Uterus (tissue), 3 donors: ENCODE measurements at regions not wholly inside any gene's neighbourhood (a gene's known extent, or its start where the extent isn't known, plus 50 kb on each side); places are given as distances from the start of the nearest gene placed in this dataset.

Experiments
- DNase-seq, 2 donors: peaks; one replicate each; pipeline ENCODE4 v3.0.0-alpha.2; 2019 to 2020
- H3K27ac ChIP-seq, 2 donors: fragments of 200-600 bp; sonication (generic); 1 replicate in 1 of 2; 2 replicates in 1 of 2; pipeline ENCODE4 v1.5.1; 2016 to 2018
- H3K27me3 ChIP-seq, 2 donors: fragments of 200-600 bp; sonication (generic); one replicate each; pipeline ENCODE4 v1.5.1; 2018 to 2019; ENCODE audit warnings: control low read depth in 1 of 2
- H3K36me3 ChIP-seq, 2 donors: fragments of 200-600 bp; sonication (generic); one replicate each; pipeline ENCODE4 v1.5.1; 2019; ENCODE audit warnings: control low read depth in 1 of 2
- H3K4me1 ChIP-seq, 2 donors: fragments of 200-600 bp; sonication (generic); one replicate each; pipeline ENCODE4 v1.5.1; 2018 to 2019; ENCODE audit warnings: control low read depth in 1 of 2
- H3K4me3 ChIP-seq, 2 donors: fragments of 200-600 bp; sonication (generic); 1 replicate in 1 of 2; 2 replicates in 1 of 2; pipeline ENCODE4 v1.5.1; 2018 to 2019; ENCODE audit warnings: mild to moderate bottlenecking in 1 of 2
- H3K9me3 ChIP-seq, 2 donors: fragments of 200-600 bp; sonication (generic); one replicate each; pipeline ENCODE4 v1.5.1; 2019; ENCODE audit warnings: control low read depth in 1 of 2
- CTCF ChIP-seq, 4 experiments: fragments of 200-600 bp in 2 of 4; fragments of 450-650 bp in 2 of 4; sonication (generic) in 2 of 4; IDR thresholded peaks; one replicate each; pipeline ENCODE4 v1.5.1; 2016 to 2019; ENCODE audit warnings: antibody characterized with exemption in 4 of 4, mild to moderate bottlenecking in 2 of 4, moderate library complexity in 1 of 4
- POLR2A ChIP-seq, 2 donors: fragments of 450-650 bp; IDR thresholded peaks; one replicate each; pipeline ENCODE4 v1.6.1; 2016; ENCODE audit warnings: antibody characterized with exemption in 2 of 2, mild to moderate bottlenecking in 1 of 2, moderate library complexity in 1 of 2
- intact Hi-C: fragments of 100-400 bp; cut with DNase I; formaldehyde crosslinking; loops from one replicate; pipeline ENCODE4 v1.15.1; 2023; ENCODE audit warnings: low total_unique reads
- donor health status: DM: yes; HTN: yes; CAD: no.

DNA sequence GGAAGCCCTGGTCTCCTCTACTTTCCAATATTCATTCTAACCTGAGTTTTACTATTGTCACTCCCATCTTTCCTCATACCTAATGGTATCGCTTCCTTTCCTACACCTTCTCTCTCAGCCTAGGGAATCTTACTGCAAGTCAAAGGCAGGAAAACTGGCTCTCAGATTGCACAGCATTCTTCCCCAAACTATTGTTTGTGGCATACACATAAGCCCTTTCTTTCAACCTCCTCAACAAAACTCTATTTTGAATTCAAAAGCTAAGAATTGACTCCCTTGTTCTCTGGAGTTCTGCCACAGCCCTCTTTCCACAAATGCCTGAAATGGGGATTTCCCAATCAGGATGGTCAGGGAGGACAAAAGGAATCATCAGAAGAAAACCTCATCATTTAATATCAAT is 181.5 kb downstream of the FAM76B start:
- H3K9me3 ChIP-seq, result no peaks in the 10 kb centered on the region
- no peak for TF ChIP-seq CTCF (IDR thresholded peaks at IDR 0.05)
- TF ChIP-seq POLR2A (IDR thresholded peaks at IDR 0.05), result no peak
- H3K36me3 ChIP-seq, result no peaks in the 10 kb centered on the region
- H3K4me3 ChIP-seq, result no peak overlapping the region
- H3K27ac ChIP-seq, result no peak overlapping the region
- intact Hi-C loops, result no loop called here
- DNase-seq, result no peak
- no peaks in the 10 kb centered on the region for H3K4me1 ChIP-seq
- no peaks in the 10 kb centered on the region for H3K27me3 ChIP-seq

GRCh38 chr11:95606824-95607223 is 182.8 kb downstream of the FAM76B start:
- Histone ChIP-seq H3K27ac (no peak overlapping the region), H3K36me3 (no peaks in the 10 kb centered on the region), H3K4me3 (no peak overlapping the region), H3K9me3 (no peaks in the 10 kb centered on the region), H3K27me3 (no peaks in the 10 kb centered on the region), H3K4me1 (no peaks in the 10 kb centered on the region)
- no peak for TF ChIP-seq CTCF (IDR thresholded peaks at IDR 0.05)
- TF ChIP-seq POLR2A (IDR thresholded peaks at IDR 0.05), result no peak
- intact Hi-C loops, result no loop called here
- DNase-seq, result no peak

DNA sequence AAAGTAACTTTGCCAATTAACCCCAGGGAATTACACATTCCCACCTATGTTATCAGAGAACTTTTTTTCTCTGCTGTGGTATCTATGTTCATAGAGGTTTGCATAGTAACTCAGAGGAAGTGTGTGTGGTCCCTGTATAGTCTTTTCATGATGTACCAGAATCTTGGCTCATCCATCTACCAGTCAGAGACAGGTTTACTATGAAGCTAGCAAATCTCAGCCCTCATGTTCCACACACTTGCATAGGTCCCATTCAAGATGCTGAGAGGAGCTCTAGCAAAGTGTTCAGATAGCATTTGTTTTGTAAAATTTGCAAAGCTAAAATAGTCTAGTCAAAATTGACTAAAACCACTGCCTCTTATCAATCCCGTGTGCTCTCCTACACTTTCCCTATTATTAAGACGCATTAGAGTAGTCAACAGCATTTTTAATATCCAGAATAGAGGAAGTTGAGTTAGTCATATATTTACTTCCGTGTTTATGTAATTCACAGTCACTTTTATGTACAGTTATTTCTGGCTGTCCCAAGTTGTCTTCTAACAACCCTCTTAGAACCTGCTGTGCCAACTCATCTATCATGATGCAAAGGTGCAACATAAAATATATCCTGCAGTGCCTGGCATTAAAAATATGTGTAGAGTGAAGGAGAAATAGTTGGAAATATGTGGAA is 184.2 kb downstream of the FAM76B start:
- H3K9me3 ChIP-seq, result no peaks in the 10 kb centered on the region
- H3K36me3 ChIP-seq, result no peaks in the 10 kb centered on the region
- H3K4me3 ChIP-seq, result no peak overlapping the region
- H3K4me1 ChIP-seq, result no peaks in the 10 kb centered on the region
- intact Hi-C loops, result no loop called here
- no peaks in the 10 kb centered on the region for H3K27me3 ChIP-seq
- TF ChIP-seq CTCF (IDR thresholded peaks at IDR 0.05), result no peak
- no peak for TF ChIP-seq POLR2A (IDR thresholded peaks at IDR 0.05)
- no peak for DNase-seq
- H3K27ac ChIP-seq, result no peak overlapping the region

DNA sequence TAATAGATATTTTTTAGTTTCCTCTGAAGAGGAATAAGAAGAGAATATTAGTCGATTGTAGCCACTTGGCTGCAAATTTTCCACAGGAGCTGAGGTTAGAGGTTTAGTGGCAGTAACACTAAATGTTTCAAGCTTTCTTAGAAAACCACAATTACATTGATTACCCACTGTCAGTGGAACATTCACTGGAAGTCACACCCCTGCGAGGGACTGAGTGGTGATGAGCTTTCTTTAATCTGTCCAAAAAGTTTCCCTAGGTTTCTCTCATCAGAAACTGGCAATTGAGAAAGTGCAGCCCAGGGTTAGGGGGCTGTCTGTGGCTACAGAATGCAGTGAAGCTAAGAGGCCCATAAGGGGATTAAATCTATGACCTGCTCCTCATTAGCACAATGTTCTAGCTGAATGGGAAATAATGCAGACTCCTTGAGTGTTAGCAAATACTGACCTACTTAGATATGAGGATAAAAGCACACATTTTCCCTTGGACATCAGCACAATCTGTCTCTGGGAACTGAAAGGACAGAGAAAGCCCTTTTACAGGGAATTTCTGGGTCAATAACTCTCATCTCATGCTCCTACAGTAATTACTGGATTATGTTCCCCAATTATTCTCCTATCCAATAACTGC is 189.5 kb downstream of the FAM76B start:
- Histone ChIP-seq H3K27ac (no peak overlapping the region), H3K4me1 (no peaks in the 10 kb centered on the region), H3K27me3 (no peaks in the 10 kb centered on the region), H3K9me3 (no peaks in the 10 kb centered on the region), H3K4me3 (no peak overlapping the region), H3K36me3 (no peaks in the 10 kb centered on the region)
- TF ChIP-seq POLR2A (IDR thresholded peaks at IDR 0.05), result no peak
- no peak for TF ChIP-seq CTCF (IDR thresholded peaks at IDR 0.05)
- DNase-seq, result no peak
- intact Hi-C loops, result no loop called here

DNA sequence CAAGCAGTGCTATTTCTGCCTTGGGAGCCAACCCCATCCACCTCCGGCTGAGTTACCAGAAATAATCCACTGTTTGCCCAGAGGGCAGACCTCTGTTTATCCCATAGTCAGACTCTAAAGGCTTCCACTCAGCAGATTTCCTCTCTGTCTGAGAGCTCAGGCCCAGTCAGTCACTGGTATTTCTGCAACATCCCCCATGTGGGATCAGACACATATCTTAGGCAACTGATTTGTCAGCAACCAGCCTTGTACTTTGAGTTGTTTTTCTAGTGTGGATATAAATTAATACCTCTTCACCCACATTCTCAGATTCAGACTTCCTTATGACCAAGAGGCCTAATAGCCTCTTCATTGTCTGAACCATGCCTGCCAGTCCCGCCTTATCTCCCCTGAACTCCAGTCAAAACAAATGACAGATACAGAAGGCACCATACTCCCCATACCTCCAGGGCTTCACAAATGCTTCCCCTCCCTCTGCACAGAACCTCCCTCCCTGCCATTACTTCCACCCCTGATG is 193.6 kb downstream of the FAM76B start:
- Histone ChIP-seq H3K4me3 (no peak overlapping the region), H3K27ac (no peak overlapping the region), H3K9me3 (no peaks in the 10 kb centered on the region), H3K36me3 (no peaks in the 10 kb centered on the region), H3K27me3 (no peaks in the 10 kb centered on the region), H3K4me1 (no peaks in the 10 kb centered on the region)
- TF ChIP-seq CTCF (IDR thresholded peaks at IDR 0.05) (no peak), POLR2A (IDR thresholded peaks at IDR 0.05) (no peak)
- intact Hi-C loops, result no loop called here
- no peak for DNase-seq
